Tibial nerve (tissue), 4 donors: ENCODE measurements at regions not wholly inside any gene's neighbourhood (a gene's known extent, or its start where the extent isn't known, plus 50 kb on each side); places are given as distances from the start of the nearest gene placed in this dataset.

Source experiments
- CTCF ChIP-seq, 5 experiments: fragments of 200-600 bp in 3 of 5; fragments of 450-650 bp in 2 of 5; sonication (generic) in 3 of 5; IDR thresholded peaks; one replicate each; pipeline ENCODE4 v1.5.1; 2016 to 2019; ENCODE audit warnings: antibody characterized with exemption in 5 of 5, mild to moderate bottlenecking in 3 of 5, moderate library complexity in 2 of 5
- EP300 ChIP-seq, 2 donors: sonication (generic); formaldehyde crosslinking; IDR thresholded peaks; one replicate each; pipeline ENCODE4 v1.6.1; 2017; ENCODE audit warnings: antibody characterized with exemption in 2 of 2, mild to moderate bottlenecking in 1 of 2

DNA sequence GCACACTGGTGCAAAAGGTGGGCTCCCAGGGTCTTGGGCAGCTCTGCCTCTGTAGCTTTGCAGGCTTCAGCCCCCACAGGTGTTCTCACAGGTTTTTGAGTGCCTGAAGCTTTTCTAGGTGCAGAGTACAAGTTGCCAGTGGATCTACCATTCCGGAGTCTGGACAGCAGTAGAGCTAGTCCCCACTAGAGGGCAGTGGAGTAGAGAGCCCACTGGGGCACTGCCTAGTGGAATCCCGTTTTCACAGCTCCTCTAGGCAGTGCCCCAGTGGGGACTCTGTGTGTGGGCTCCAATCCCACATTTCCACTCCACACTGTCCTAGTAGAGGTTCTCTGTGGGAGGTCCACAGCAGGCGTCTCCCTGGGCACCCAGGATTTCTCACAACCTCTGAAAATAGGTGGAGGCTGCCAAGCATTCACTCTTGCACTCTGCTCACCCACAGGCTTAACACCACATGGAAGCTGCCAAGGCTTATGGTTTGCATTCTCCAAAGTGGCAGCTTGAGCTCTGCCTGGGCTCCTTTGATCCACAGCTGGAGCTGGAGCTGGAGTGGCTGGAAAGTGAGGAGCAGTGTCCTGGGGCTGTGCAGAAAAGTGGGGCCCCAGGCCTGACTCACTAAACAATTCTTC is 86.3 kb upstream of the PROKR2 start:
- TF ChIP-seq CTCF (IDR thresholded peaks at IDR 0.05) (no peak), EP300 (IDR thresholded peaks at IDR 0.05) (no peak)
